GM23338 (cell line): ENCODE measurements at regions not wholly inside any gene's neighbourhood (a gene's known extent, or its start where the extent isn't known, plus 50 kb on each side); places are given as distances from the start of the nearest gene placed in this dataset.

ENCODE experiments used
- CREB1 ChIP-seq: fragments of 250-450 bp; sonication (Bioruptor Pico); IDR thresholded peaks from 2 replicates; pipeline ENCODE4 v1.5.0; 2020; ENCODE audit warnings: low read depth, mild to moderate bottlenecking, moderate library complexity
- ETS1 ChIP-seq: IDR thresholded peaks from 2 replicates; pipeline ENCODE4 v1.6.1; 2016; ENCODE audit warnings: antibody characterized with exemption
- EZH2 ChIP-seq: fragments of 200-600 bp; sonication (generic); IDR thresholded peaks from one replicate; pipeline ENCODE4 v1.8.0; 2017; ENCODE audit warnings: antibody characterized with exemption, mild to moderate bottlenecking, low read depth; ENCODE audit not compliant: unreplicated experiment
- EZH2phosphoT487 ChIP-seq: fragments of 200-600 bp; sonication (generic); IDR thresholded peaks from one replicate; pipeline ENCODE4 v1.8.1; 2018; ENCODE audit warnings: antibody characterized with exemption; ENCODE audit not compliant: unreplicated experiment
- JUNB ChIP-seq: IDR thresholded peaks from one replicate; pipeline ENCODE4 v1.6.1; 2016; ENCODE audit warnings: antibody characterized with exemption; ENCODE audit not compliant: unreplicated experiment
- NANOG ChIP-seq: IDR thresholded peaks from 2 replicates; pipeline ENCODE4 v1.6.1; 2016; ENCODE audit warnings: antibody characterized with exemption, borderline replicate concordance
- POLR2AphosphoS5 ChIP-seq: IDR thresholded peaks from 2 replicates; pipeline ENCODE4 v1.6.1; 2016; ENCODE audit warnings: antibody characterized with exemption, low read depth
- REST ChIP-seq: IDR thresholded peaks from one replicate; pipeline ENCODE4 v1.6.1; 2018; ENCODE audit warnings: antibody characterized with exemption; ENCODE audit not compliant: unreplicated experiment
- STAT1 ChIP-seq: IDR thresholded peaks from one replicate; pipeline ENCODE4 v1.6.1; 2016; ENCODE audit warnings: antibody characterized with exemption; ENCODE audit not compliant: unreplicated experiment
- ZNF114 ChIP-seq: fragments of 250-450 bp; sonication (Bioruptor Pico); IDR thresholded peaks from 2 replicates; pipeline ENCODE4 v1.5.0; 2020; ENCODE audit warnings: mild to moderate bottlenecking, moderate library complexity
- TF ChIP-seq, protein P1 (sequence below), 2 experiments: fragments of 200-600 bp in 1 of 2; sonication (generic) in 1 of 2; conservative IDR thresholded peaks; 2 replicates each; pipeline versions ENCODE4 v1.5.1 to v1.6.1; 2016 to 2017; ENCODE audit warnings: antibody characterized with exemption in 2 of 2, low read depth in 2 of 2, mild to moderate bottlenecking in 2 of 2, moderate library complexity in 1 of 2

DNA sequence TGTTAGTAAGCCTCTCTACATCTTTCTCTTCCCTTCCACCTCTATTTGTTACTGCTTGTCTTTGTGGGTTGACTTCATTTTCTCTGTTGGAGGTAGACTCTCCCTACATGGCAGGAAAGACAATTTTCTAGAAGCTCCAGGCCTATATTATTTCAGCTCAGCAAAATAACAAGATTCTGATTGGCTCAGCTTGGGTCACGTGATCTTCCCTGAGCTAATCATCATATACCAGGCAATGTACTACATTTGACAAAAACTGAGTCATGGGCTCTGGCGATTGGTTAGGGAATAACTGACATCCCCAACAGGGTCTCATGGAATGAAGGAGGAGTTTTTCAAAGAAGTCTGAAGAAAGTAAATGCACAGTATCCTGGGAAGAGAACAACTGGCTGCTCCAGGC lies 65.6 kb upstream of the NR3C1 start:
- no peak for TF ChIP-seq REST
- TF ChIP-seq, protein P1, sequence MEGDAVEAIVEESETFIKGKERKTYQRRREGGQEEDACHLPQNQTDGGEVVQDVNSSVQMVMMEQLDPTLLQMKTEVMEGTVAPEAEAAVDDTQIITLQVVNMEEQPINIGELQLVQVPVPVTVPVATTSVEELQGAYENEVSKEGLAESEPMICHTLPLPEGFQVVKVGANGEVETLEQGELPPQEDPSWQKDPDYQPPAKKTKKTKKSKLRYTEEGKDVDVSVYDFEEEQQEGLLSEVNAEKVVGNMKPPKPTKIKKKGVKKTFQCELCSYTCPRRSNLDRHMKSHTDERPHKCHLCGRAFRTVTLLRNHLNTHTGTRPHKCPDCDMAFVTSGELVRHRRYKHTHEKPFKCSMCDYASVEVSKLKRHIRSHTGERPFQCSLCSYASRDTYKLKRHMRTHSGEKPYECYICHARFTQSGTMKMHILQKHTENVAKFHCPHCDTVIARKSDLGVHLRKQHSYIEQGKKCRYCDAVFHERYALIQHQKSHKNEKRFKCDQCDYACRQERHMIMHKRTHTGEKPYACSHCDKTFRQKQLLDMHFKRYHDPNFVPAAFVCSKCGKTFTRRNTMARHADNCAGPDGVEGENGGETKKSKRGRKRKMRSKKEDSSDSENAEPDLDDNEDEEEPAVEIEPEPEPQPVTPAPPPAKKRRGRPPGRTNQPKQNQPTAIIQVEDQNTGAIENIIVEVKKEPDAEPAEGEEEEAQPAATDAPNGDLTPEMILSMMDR (conservative IDR thresholded peaks at IDR 0.05; ENCODE audit: low read depth in 2 of 2), result no peak
- TF ChIP-seq ZNF114 (CRISPR knock-in tag), result no peak
- TF ChIP-seq STAT1, result no peak
- TF ChIP-seq POLR2AphosphoS5, result no peak
- no peak for TF ChIP-seq CREB1
- TF ChIP-seq EZH2, result no peak
- TF ChIP-seq NANOG, result no peak
- no peak for TF ChIP-seq EZH2phosphoT487
- no peak for TF ChIP-seq ETS1
- TF ChIP-seq JUNB, result no peak
